K562 (cell line): ENCODE measurements at regions not wholly inside any gene's neighbourhood (a gene's known extent, or its start where the extent isn't known, plus 50 kb on each side); places are given as distances from the start of the nearest gene placed in this dataset.

ENCODE experiments used
- ATAC-seq: fragments of 200-7000 bp; cut with Tn5 transposase; 3 replicates; pipeline ENCODE4 v1.9.1; 2020; ENCODE audit warnings: moderate library complexity
- BruUV-seq: library from RNA; stranded (reverse); fragments of 400-500 nt; replicated peaks from 2 replicates; lab custom pipeline; 2021; lab: Mats Ljungman, UMichigan
- CTCF ChIA-PET: fragments of 300-600 bp; formaldehyde crosslinking; extraction: SDS; loops from one replicate; lab custom pipeline; 2021; ENCODE audit warnings: low intra/inter-chr PET ratio; lab: Yijun Ruan, JAX
- POLR2A ChIA-PET: fragments of 300-600, 350-650 bp; sonication (Branson Sonifier 250); formaldehyde crosslinking; extraction: SDS; loops from one replicate; lab custom pipeline; 2021; ENCODE audit warnings: antibody characterized with exemption, inconsistent platforms; lab: Yijun Ruan, JAX
- DNase-seq, 4 experiments: peaks; one replicate each; pipeline versions ENCODE4 v3.0.0 to v3.0.0-alpha.2; 2011 to 2018; ENCODE audit warnings: low spot score in 3 of 4, mixed read lengths in 3 of 4; ENCODE audit errors: extremely low read depth in 1 of 4
- FAIRE-seq: peaks from 2 replicates; lab custom pipeline; 2011; peaks lifted over from hg19 to GRCh38; lab: Jason Lieb, UNC
- H2AFZ ChIP-seq: 2 replicates; pipeline ENCODE4 v1.6.0; 2011; ENCODE audit warnings: low read depth, low read length, control low read depth, inconsistent platforms
- H3K27ac ChIP-seq: fragments of 200-600 bp; 3 replicates; pipeline ENCODE4 v1.8.0; 2011; ENCODE audit warnings: low read depth, mild to moderate bottlenecking, control low read depth, inconsistent platforms, low read length, moderate library complexity, mixed read lengths; ENCODE audit errors: extremely low read depth
- H3K27me3 ChIP-seq, 2 experiments: fragments of 300-600 bp in 1 of 2; 2 replicates in 1 of 2; 3 replicates in 1 of 2; pipeline versions ENCODE4 v1.6.0 to v1.8.0; 2011; ENCODE audit warnings: inconsistent platforms in 2 of 2, low read length in 2 of 2, mild to moderate bottlenecking in 1 of 2, mixed read lengths in 1 of 2, moderate library complexity in 1 of 2; ENCODE audit not compliant: control insufficient read depth in 2 of 2, insufficient read depth in 2 of 2
- H3K36me3 ChIP-seq: fragments of 300-600 bp; 3 replicates; pipeline ENCODE4 v1.8.0; 2011; ENCODE audit warnings: mild to moderate bottlenecking, low read length, inconsistent platforms; ENCODE audit not compliant: control insufficient read depth, insufficient read depth
- H3K4me1 ChIP-seq, 2 experiments: fragments of 200-600 bp in 1 of 2; replicated peaks in 1 of 2; 2 replicates in 1 of 2; 3 replicates in 1 of 2; pipeline versions ENCODE4 v1.5.1 to v1.8.0; 2011; ENCODE audit warnings: inconsistent platforms in 2 of 2, low read length in 2 of 2, mild to moderate bottlenecking in 1 of 2, mixed read lengths in 1 of 2, moderate library complexity in 1 of 2; ENCODE audit not compliant: control insufficient read depth in 2 of 2, insufficient read depth in 2 of 2
- H3K4me2 ChIP-seq: 2 replicates; pipeline ENCODE4 v1.6.1; 2011; ENCODE audit warnings: low read length, control low read depth, inconsistent platforms, mixed read lengths; ENCODE audit not compliant: insufficient read depth
- H3K4me3 ChIP-seq: fragments of 200-600 bp; sonication (generic), shearing (Covaris generic); 2 replicates; pipeline ENCODE4 v1.5.1; 2016; ENCODE audit warnings: control low read depth, inconsistent platforms
- H3K79me2 ChIP-seq: fragments of 200-600 bp; 3 replicates; pipeline ENCODE4 v1.8.0; 2011; ENCODE audit warnings: low read length, inconsistent platforms; ENCODE audit not compliant: control insufficient read depth, insufficient read depth
- H3K9ac ChIP-seq, 2 experiments: 2 replicates each; pipeline versions ENCODE4 v1.6.0 to v1.6.1; 2011; ENCODE audit warnings: low read depth in 2 of 2, low read length in 2 of 2, control low read depth in 1 of 2, inconsistent platforms in 1 of 2, mild to moderate bottlenecking in 1 of 2, mixed read lengths in 1 of 2; ENCODE audit not compliant: insufficient read depth in 1 of 2
- H3K9me1 ChIP-seq: one replicate; pipeline ENCODE4 v1.6.0; 2011; ENCODE audit warnings: inconsistent platforms, mild to moderate bottlenecking, low read length, moderate library complexity; ENCODE audit not compliant: control insufficient read depth, insufficient read depth
- H3K9me3 ChIP-seq: replicated peaks from 2 replicates; pipeline ENCODE4 v1.5.1; 2011; ENCODE audit warnings: low read depth, low read length, inconsistent platforms; ENCODE audit not compliant: control insufficient read depth, insufficient read depth
- H4K20me1 ChIP-seq: replicated peaks from 2 replicates; pipeline ENCODE4 v1.6.1; 2011; ENCODE audit warnings: low read length, inconsistent platforms, mixed read lengths; ENCODE audit not compliant: control insufficient read depth, insufficient read depth
- ARID3B ChIP-seq: fragments of 250-450 bp; sonication (Bioruptor Pico); IDR thresholded peaks from 2 replicates; pipeline ENCODE4 v1.4.0; 2020; ENCODE audit warnings: borderline replicate concordance
- DIDO1 ChIP-seq: fragments of 450-650 bp; IDR thresholded peaks from 2 replicates; pipeline ENCODE4 v1.6.1; 2016; ENCODE audit warnings: low read depth, missing biosample characterization, missing genetic modification characterization
- FOXJ2 ChIP-seq: fragments of 200-800 bp; sonication (Bioruptor generic); IDR thresholded peaks from 2 replicates; pipeline ENCODE4 v1.6.1; 2016; ENCODE audit warnings: missing genetic modification characterization, missing compliant biosample characterization
- GATAD2B ChIP-seq: fragments of 450-650 bp; IDR thresholded peaks from 2 replicates; pipeline ENCODE4 v1.6.1; 2017; ENCODE audit warnings: mild to moderate bottlenecking, borderline replicate concordance
- PCBP2 ChIP-seq: fragments of 200-400 bp; formaldehyde crosslinking; IDR thresholded peaks from 2 replicates; pipeline ENCODE4 v1.6.1; 2018; ENCODE audit warnings: low read length, low read depth, mild to moderate bottlenecking, moderate library complexity; ENCODE audit not compliant: poor library complexity, severe bottlenecking
- REST ChIP-seq, 2 experiments: fragments of 450-650 bp; formaldehyde crosslinking in 1 of 2; IDR thresholded peaks; 2 replicates each; pipeline versions ENCODE4 v1.4.0 to v1.6.1; 2014 to 2020; ENCODE audit warnings: mild to moderate bottlenecking in 2 of 2, borderline replicate concordance in 1 of 2, low read depth in 1 of 2
- SIX5 ChIP-seq, 2 experiments: IDR thresholded peaks; 2 replicates each; pipeline ENCODE4 v1.6.1; 2011; ENCODE audit warnings: low read length in 2 of 2, borderline replicate concordance in 1 of 2, low read depth in 1 of 2, mild to moderate bottlenecking in 1 of 2, moderate library complexity in 1 of 2; ENCODE audit not compliant: insufficient read depth in 1 of 2
- TRIM24 ChIP-seq, 2 experiments: fragments of 450-650 bp; IDR thresholded peaks; 2 replicates each; pipeline ENCODE4 v1.6.1; 2016
- ZFP1 ChIP-seq: fragments of 450-650 bp; formaldehyde crosslinking; IDR thresholded peaks from 2 replicates; pipeline ENCODE4 v1.4.0; 2020; ENCODE audit warnings: mild to moderate bottlenecking, mixed read lengths
- WGBS: fragments of 100-300 bp; shearing (Covaris generic); methylation state at CpG from one replicate; pipeline ENCODE4 v1.1.6; 2016; ENCODE audit warnings: low coverage, mixed read lengths; ENCODE audit not compliant: insufficient coverage; ENCODE audit errors: missing lambda C conversion rate; 5-methylcytosine and 5-hydroxymethylcytosine counted together
- in situ Hi-C: fragments of 300-500 bp; cut with MboI; formaldehyde crosslinking; loops from 4 replicates; pipeline ENCODE4 v1.15.0; 2018; ENCODE audit warnings: inconsistent platforms, mixed read lengths
- intact Hi-C: fragments of 100-400 bp; cut with micrococcal nuclease; formaldehyde crosslinking; loops from 2 replicates; pipeline ENCODE4 v1.14.2; 2022

- Histone ChIP-seq H2AFZ (no peak overlapping the region), H3K9me3 (no peaks in the 10 kb centered on the region), H3K79me2 (no peaks in the 10 kb centered on the region), H3K4me1 (no peaks in the 10 kb centered on the region), H3K27ac (no peak overlapping the region), H3K4me3 (no peak overlapping the region), H3K27me3 (no peaks in the 10 kb centered on the region), H3K36me3 (no peaks in the 10 kb centered on the region), H3K9ac (no peak overlapping the region), H3K9me1 (no peaks in the 10 kb centered on the region), H3K4me2 (no peak overlapping the region), H4K20me1 (no peaks in the 10 kb centered on the region)
- ATAC-seq (no peak), FAIRE-seq (no peak), DNase-seq (no peak)
- 9% methylated on average over 2 of the region's 2 CpGs for WGBS
- ChIA-PET CTCF (no interaction called here), POLR2A (interaction anchor here (0.6 kb wide), 1 partner anchor 10 kb away, joined by 3 read pairs; no protein-coding TSS in a partner anchor)
- BruUV-seq, result no TSS peak
- TF ChIP-seq TRIM24 (IDR thresholded peaks at IDR 0.05), result no peak
- no peak for TF ChIP-seq FOXJ2
- no peak for TF ChIP-seq DIDO1 (tag)
- no peak for TF ChIP-seq ARID3B (CRISPR knock-in tag)
- no peak for TF ChIP-seq PCBP2
- TF ChIP-seq SIX5 (IDR thresholded peaks at IDR 0.05; ENCODE audit: borderline replicate concordance in 1 of 2, insufficient read depth in 1 of 2, low read depth in 1 of 2, low read length in 2 of 2), result no peak
- TF ChIP-seq ZFP1 (CRISPR knock-in tag), result no peak
- TF ChIP-seq GATAD2B, result no peak
- TF ChIP-seq REST (IDR thresholded peaks at IDR 0.05; ENCODE audit: borderline replicate concordance), result no peak
- TF ChIP-seq REST (CRISPR knock-in tag; IDR thresholded peaks at IDR 0.05; ENCODE audit: low read depth), result no peak
- in situ Hi-C loops, result no loop called here
- intact Hi-C loops, result no loop called here
Observed at GRCh38 chr3:153885359-153885758, 235.8 kb upstream of the ARHGEF26 start.
